ENCODE measurements at regions not wholly inside any gene's neighbourhood (a gene's known extent, or its start where the extent isn't known, plus 50 kb on each side); places are given as distances from the start of the nearest gene placed in this dataset.

GRCh38 chr2:8593243-8593642 lies 88.6 kb upstream of the ID2 start:
- H3K9me3 ChIP-seq (replicated peaks in 1 of 2; ENCODE audit: control insufficient read depth in 1 of 2, insufficient read depth in 1 of 2, low read length in 2 of 2), result no peaks in the 10 kb centered on the region
- no peaks in the 10 kb centered on the region for H4K20me1 ChIP-seq (ENCODE audit: insufficient read depth, low read length)
- H3K27me3 ChIP-seq (ENCODE audit: control insufficient read depth in 2 of 2, insufficient read depth in 2 of 2, low read length in 2 of 2), result no peaks in the 10 kb centered on the region
- no peak overlapping the region for H3K27ac Mint-ChIP-seq
- intact Hi-C loops (cut with micrococcal nuclease), result no loop called here
- no peak overlapping the region for H3K27ac ChIP-seq (ENCODE audit: low read depth in 1 of 2, low read length in 2 of 2)
- WGBS (ENCODE audit: insufficient coverage), result no CpG with 5 or more reads among the region's 4 CpGs
- peaks cover 3 to 4% of the 10 kb centered on the region in 2 donors for H3K36me3 Mint-ChIP-seq
- H3K4me3 ChIP-seq (replicated peaks in 1 of 3; ENCODE audit: low read depth in 2 of 3, low read length in 3 of 3), result no peak overlapping the region
- no peaks in the 10 kb centered on the region for H3K9me3 Mint-ChIP-seq
- no peak overlapping the region for H3K4me3 Mint-ChIP-seq
- H2AFZ ChIP-seq (ENCODE audit: insufficient read depth, low read depth, low read length, poor library complexity, severe bottlenecking), result no peak overlapping the region
- H3K79me2 ChIP-seq (ENCODE audit: insufficient read depth, low read length), result no peaks in the 10 kb centered on the region
- no peak for DNase-seq
- H3K36me3 ChIP-seq (replicated peaks in 1 of 2; ENCODE audit: control insufficient read depth in 1 of 2, insufficient read depth in 2 of 2, low read length in 2 of 2), result no peaks in the 10 kb centered on the region
- no peak for TF ChIP-seq CTCF (IDR thresholded peaks at IDR 0.05)
- no peak overlapping the region for H3K4me2 ChIP-seq (replicated peaks; ENCODE audit: extremely low read depth, low read length, poor library complexity, severe bottlenecking)
- H3K27me3 Mint-ChIP-seq (ENCODE audit: low read depth in 3 of 3), result peaks cover 4 to 6% (median 5%) of the 10 kb centered on the region in 3 donors
- H3K4me1 ChIP-seq (ENCODE audit: control insufficient read depth in 1 of 2, insufficient read depth in 2 of 2, low read length in 2 of 2), result peaks cover 16 to 20% of the 10 kb centered on the region in 2 donors
- no peak overlapping the region for H3K9ac ChIP-seq (ENCODE audit: insufficient read depth, low read length, poor library complexity, severe bottlenecking)
- peaks cover 25% of the 10 kb centered on the region for H3K4me1 Mint-ChIP-seq

- H3K4me1 Mint-ChIP-seq, result peaks cover 32% of the 10 kb centered on the region
- H3K27me3 ChIP-seq (ENCODE audit: control insufficient read depth in 2 of 2, insufficient read depth in 2 of 2, low read length in 2 of 2), result no peaks in the 10 kb centered on the region
- H4K20me1 ChIP-seq (ENCODE audit: insufficient read depth, low read length), result no peaks in the 10 kb centered on the region
- H3K4me1 ChIP-seq (ENCODE audit: control insufficient read depth in 1 of 2, insufficient read depth in 2 of 2, low read length in 2 of 2), result peaks cover 24 to 27% of the 10 kb centered on the region in 2 donors
- 97% methylated on average over 14 of the region's 18 CpGs for WGBS (ENCODE audit: insufficient coverage)
- H3K27ac ChIP-seq (ENCODE audit: low read depth in 1 of 2, low read length in 2 of 2), result no peak overlapping the region
- H3K4me2 ChIP-seq (replicated peaks; ENCODE audit: extremely low read depth, low read length, poor library complexity, severe bottlenecking), result no peak overlapping the region
- DNase-seq, result no peak
- TF ChIP-seq CTCF (IDR thresholded peaks at IDR 0.05), result no peak
- peaks cover 0 to 3% (median 0%) of the 10 kb centered on the region in 7 donors for H3K9me3 Mint-ChIP-seq
- peaks cover 4 to 6% (median 5%) of the 10 kb centered on the region in 3 donors for H3K27me3 Mint-ChIP-seq (ENCODE audit: low read depth in 3 of 3)
- intact Hi-C loops (cut with micrococcal nuclease), result loop anchor here in 1 of 2 donors (5.0 kb wide), 1 partner anchor 82 kb away; no protein-coding TSS in a partner anchor
- no peak overlapping the region for H3K27ac Mint-ChIP-seq
- no peaks in the 10 kb centered on the region for H3K9me3 ChIP-seq (replicated peaks in 1 of 2; ENCODE audit: control insufficient read depth in 1 of 2, insufficient read depth in 1 of 2, low read length in 2 of 2)
- H3K36me3 Mint-ChIP-seq, result peaks cover 3 to 6% of the 10 kb centered on the region in 2 donors
- no peak overlapping the region for H3K4me3 Mint-ChIP-seq
- no peaks in the 10 kb centered on the region for H3K36me3 ChIP-seq (replicated peaks in 1 of 2; ENCODE audit: control insufficient read depth in 1 of 2, insufficient read depth in 2 of 2, low read length in 2 of 2)
- H3K9ac ChIP-seq (ENCODE audit: insufficient read depth, low read length, poor library complexity, severe bottlenecking), result no peak overlapping the region
- H3K4me3 ChIP-seq (replicated peaks in 1 of 3; ENCODE audit: low read depth in 2 of 3, low read length in 3 of 3), result no peak overlapping the region
- no peak overlapping the region for H2AFZ ChIP-seq (ENCODE audit: insufficient read depth, low read depth, low read length, poor library complexity, severe bottlenecking)
- H3K79me2 ChIP-seq (ENCODE audit: insufficient read depth, low read length), result no peaks in the 10 kb centered on the region
Observed at GRCh38 chr2:8594731-8595427, 87.0 kb upstream of the ID2 start.

Data from CD14-positive monocyte (primary cell).